ENCODE measurements at regions not wholly inside any gene's neighbourhood (a gene's known extent, or its start where the extent isn't known, plus 50 kb on each side); places are given as distances from the start of the nearest gene placed in this dataset.

DNA sequence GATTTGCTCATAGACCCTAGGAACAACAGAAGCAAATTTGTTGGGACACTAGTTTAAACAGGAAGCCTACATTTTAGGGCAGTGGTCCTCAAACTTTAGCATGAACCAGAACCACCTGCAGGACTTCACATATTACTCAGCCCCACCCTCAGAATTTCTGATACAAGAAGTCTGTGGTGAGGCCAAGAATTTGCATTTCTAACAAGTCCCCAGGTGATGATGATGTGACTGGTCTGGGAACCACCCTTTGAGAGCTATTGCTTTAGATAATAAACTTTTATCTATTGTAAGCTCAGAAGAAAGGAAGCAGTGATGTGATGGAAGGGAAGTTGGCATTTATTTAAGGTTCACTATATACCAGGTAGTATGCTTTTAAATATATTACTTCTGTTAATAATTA lies 194.0 kb downstream of the FAM181B start:
- no peaks in the 10 kb centered on the region for H3K4me1 ChIP-seq (ENCODE audit: control insufficient read depth in 4 of 4, insufficient read depth in 4 of 4, low read length in 3 of 4)
- no peaks in the 10 kb centered on the region for H3K9me3 ChIP-seq (ENCODE audit: control insufficient read depth in 4 of 4, low read length in 3 of 4)
- TF ChIP-seq JUND (IDR thresholded peaks at IDR 0.05) (no peak), EGR1 (IDR thresholded peaks at IDR 0.05; ENCODE audit: low read depth in 2 of 2) (no peak), HNF4A (conservative IDR thresholded peaks at IDR 0.05) (no peak), YY1 (IDR thresholded peaks at IDR 0.05) (no peak), FOXA1 (IDR thresholded peaks at IDR 0.05) (no peak), HNF4G (IDR thresholded peaks at IDR 0.05) (no peak), NR2F2 (IDR thresholded peaks at IDR 0.05) (no peak), GABPA (IDR thresholded peaks at IDR 0.05 in 1 of 2, conservative IDR thresholded peaks at IDR 0.05 in 1 of 2) (no peak), FOXA2 (IDR thresholded peaks at IDR 0.05) (no peak), RAD21 (IDR thresholded peaks at IDR 0.05) (no peak), SP1 (IDR thresholded peaks at IDR 0.05) (no peak)
- TF ChIP-seq, protein P1, sequence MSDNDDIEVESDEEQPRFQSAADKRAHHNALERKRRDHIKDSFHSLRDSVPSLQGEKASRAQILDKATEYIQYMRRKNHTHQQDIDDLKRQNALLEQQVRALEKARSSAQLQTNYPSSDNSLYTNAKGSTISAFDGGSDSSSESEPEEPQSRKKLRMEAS (IDR thresholded peaks at IDR 0.05) = no peak
- TF ChIP-seq, protein P2, sequence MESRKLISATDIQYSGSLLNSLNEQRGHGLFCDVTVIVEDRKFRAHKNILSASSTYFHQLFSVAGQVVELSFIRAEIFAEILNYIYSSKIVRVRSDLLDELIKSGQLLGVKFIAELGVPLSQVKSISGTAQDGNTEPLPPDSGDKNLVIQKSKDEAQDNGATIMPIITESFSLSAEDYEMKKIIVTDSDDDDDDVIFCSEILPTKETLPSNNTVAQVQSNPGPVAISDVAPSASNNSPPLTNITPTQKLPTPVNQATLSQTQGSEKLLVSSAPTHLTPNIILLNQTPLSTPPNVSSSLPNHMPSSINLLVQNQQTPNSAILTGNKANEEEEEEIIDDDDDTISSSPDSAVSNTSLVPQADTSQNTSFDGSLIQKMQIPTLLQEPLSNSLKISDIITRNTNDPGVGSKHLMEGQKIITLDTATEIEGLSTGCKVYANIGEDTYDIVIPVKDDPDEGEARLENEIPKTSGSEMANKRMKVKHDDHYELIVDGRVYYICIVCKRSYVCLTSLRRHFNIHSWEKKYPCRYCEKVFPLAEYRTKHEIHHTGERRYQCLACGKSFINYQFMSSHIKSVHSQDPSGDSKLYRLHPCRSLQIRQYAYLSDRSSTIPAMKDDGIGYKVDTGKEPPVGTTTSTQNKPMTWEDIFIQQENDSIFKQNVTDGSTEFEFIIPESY (IDR thresholded peaks at IDR 0.05) = no peak
- TF ChIP-seq, protein P3, sequence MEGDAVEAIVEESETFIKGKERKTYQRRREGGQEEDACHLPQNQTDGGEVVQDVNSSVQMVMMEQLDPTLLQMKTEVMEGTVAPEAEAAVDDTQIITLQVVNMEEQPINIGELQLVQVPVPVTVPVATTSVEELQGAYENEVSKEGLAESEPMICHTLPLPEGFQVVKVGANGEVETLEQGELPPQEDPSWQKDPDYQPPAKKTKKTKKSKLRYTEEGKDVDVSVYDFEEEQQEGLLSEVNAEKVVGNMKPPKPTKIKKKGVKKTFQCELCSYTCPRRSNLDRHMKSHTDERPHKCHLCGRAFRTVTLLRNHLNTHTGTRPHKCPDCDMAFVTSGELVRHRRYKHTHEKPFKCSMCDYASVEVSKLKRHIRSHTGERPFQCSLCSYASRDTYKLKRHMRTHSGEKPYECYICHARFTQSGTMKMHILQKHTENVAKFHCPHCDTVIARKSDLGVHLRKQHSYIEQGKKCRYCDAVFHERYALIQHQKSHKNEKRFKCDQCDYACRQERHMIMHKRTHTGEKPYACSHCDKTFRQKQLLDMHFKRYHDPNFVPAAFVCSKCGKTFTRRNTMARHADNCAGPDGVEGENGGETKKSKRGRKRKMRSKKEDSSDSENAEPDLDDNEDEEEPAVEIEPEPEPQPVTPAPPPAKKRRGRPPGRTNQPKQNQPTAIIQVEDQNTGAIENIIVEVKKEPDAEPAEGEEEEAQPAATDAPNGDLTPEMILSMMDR (IDR thresholded peaks at IDR 0.05; ENCODE audit: low read depth, low read length, missing input control) = no peak
- TF ChIP-seq, protein P4, sequence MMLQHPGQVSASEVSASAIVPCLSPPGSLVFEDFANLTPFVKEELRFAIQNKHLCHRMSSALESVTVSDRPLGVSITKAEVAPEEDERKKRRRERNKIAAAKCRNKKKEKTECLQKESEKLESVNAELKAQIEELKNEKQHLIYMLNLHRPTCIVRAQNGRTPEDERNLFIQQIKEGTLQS (IDR thresholded peaks at IDR 0.05) = no peak
- no peak overlapping the region for H3K9ac ChIP-seq (ENCODE audit: low read depth in 1 of 2, low read length in 2 of 2)
- H3K36me3 ChIP-seq (ENCODE audit: control insufficient read depth in 4 of 4, insufficient read depth in 3 of 4, low read depth in 1 of 4, low read length in 3 of 4) = no peaks in the 10 kb centered on the region
- H3K27me3 ChIP-seq (ENCODE audit: control insufficient read depth in 4 of 4, insufficient read depth in 4 of 4, low read length in 3 of 4) = no peaks in the 10 kb centered on the region
- no peak overlapping the region for H3K4me3 ChIP-seq (ENCODE audit: low read depth in 1 of 3, low read length in 3 of 3)
- no peak overlapping the region for H3K27ac ChIP-seq (ENCODE audit: low read depth in 1 of 2, low read length in 2 of 2)
- DNase-seq (ENCODE audit: low spot score) = no peak

DNA sequence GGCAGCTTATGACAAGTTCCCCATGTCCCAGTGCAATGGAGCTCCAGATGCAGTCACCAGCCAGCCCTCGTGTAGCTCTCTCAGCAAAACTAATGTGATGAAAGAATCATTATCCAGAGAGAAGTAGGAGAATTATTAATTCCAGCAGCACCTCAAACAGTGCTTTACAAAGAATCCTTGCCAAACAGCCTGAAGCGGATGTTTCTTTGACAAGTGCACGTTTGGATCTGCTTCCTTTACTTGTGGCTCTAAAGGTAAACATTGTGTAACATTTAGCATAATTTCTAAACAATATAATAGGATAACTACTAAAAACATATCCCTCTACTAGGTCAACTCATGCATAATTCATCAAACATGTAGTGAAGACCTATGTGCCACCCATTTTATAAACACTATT lies 197.0 kb downstream of the FAM181B start:
- Histone ChIP-seq H3K4me1 (ENCODE audit: control insufficient read depth in 4 of 4, insufficient read depth in 4 of 4, low read length in 3 of 4) (no peaks in the 10 kb centered on the region), H3K27ac (ENCODE audit: low read depth in 1 of 2, low read length in 2 of 2) (no peak overlapping the region), H3K9ac (ENCODE audit: low read depth in 1 of 2, low read length in 2 of 2) (no peak overlapping the region), H3K9me3 (ENCODE audit: control insufficient read depth in 4 of 4, low read length in 3 of 4) (no peaks in the 10 kb centered on the region), H3K27me3 (ENCODE audit: control insufficient read depth in 4 of 4, insufficient read depth in 4 of 4, low read length in 3 of 4) (no peaks in the 10 kb centered on the region), H3K4me3 (ENCODE audit: low read depth in 1 of 3, low read length in 3 of 3) (no peak overlapping the region), H3K36me3 (ENCODE audit: control insufficient read depth in 4 of 4, insufficient read depth in 3 of 4, low read depth in 1 of 4, low read length in 3 of 4) (no peaks in the 10 kb centered on the region)
- WGBS = 58% methylated on average over 3 of the region's 3 CpGs
- no peak for DNase-seq (ENCODE audit: low spot score)
- TF ChIP-seq NR2F2 (IDR thresholded peaks at IDR 0.05) = no peak
- TF ChIP-seq TAF1 (conservative IDR thresholded peaks at IDR 0.05) = no peak
- TF ChIP-seq YY1 (IDR thresholded peaks at IDR 0.05) = no peak
- TF ChIP-seq GABPA (IDR thresholded peaks at IDR 0.05 in 1 of 2, conservative IDR thresholded peaks at IDR 0.05 in 1 of 2) = no peak
- TF ChIP-seq FOXA2 (IDR thresholded peaks at IDR 0.05) = no peak
- no peak for TF ChIP-seq RAD21 (IDR thresholded peaks at IDR 0.05)
- no peak for TF ChIP-seq EGR1 (IDR thresholded peaks at IDR 0.05; ENCODE audit: low read depth in 2 of 2)
- no peak for TF ChIP-seq SP1 (IDR thresholded peaks at IDR 0.05)
- no peak for TF ChIP-seq FOXA1 (IDR thresholded peaks at IDR 0.05)
- TF ChIP-seq, protein P5, sequence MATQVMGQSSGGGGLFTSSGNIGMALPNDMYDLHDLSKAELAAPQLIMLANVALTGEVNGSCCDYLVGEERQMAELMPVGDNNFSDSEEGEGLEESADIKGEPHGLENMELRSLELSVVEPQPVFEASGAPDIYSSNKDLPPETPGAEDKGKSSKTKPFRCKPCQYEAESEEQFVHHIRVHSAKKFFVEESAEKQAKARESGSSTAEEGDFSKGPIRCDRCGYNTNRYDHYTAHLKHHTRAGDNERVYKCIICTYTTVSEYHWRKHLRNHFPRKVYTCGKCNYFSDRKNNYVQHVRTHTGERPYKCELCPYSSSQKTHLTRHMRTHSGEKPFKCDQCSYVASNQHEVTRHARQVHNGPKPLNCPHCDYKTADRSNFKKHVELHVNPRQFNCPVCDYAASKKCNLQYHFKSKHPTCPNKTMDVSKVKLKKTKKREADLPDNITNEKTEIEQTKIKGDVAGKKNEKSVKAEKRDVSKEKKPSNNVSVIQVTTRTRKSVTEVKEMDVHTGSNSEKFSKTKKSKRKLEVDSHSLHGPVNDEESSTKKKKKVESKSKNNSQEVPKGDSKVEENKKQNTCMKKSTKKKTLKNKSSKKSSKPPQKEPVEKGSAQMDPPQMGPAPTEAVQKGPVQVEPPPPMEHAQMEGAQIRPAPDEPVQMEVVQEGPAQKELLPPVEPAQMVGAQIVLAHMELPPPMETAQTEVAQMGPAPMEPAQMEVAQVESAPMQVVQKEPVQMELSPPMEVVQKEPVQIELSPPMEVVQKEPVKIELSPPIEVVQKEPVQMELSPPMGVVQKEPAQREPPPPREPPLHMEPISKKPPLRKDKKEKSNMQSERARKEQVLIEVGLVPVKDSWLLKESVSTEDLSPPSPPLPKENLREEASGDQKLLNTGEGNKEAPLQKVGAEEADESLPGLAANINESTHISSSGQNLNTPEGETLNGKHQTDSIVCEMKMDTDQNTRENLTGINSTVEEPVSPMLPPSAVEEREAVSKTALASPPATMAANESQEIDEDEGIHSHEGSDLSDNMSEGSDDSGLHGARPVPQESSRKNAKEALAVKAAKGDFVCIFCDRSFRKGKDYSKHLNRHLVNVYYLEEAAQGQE (IDR thresholded peaks at IDR 0.05) = no peak
- TF ChIP-seq HNF4G (IDR thresholded peaks at IDR 0.05) = no peak
- TF ChIP-seq, protein P3 (IDR thresholded peaks at IDR 0.05; ENCODE audit: low read depth, low read length, missing input control) = no peak
- TF ChIP-seq JUND (IDR thresholded peaks at IDR 0.05) = no peak
- no peak for TF ChIP-seq RXRA (IDR thresholded peaks at IDR 0.05)
- TF ChIP-seq, protein P1 (IDR thresholded peaks at IDR 0.05) = no peak
- no peak for TF ChIP-seq HNF4A (conservative IDR thresholded peaks at IDR 0.05)
- TF ChIP-seq, protein P2 (IDR thresholded peaks at IDR 0.05) = no peak
- TF ChIP-seq, protein P4 (IDR thresholded peaks at IDR 0.05) = no peak

Data from liver (tissue), 8 donors.